Peyer's patch (tissue), 4 donors: ENCODE measurements at regions not wholly inside any gene's neighbourhood (a gene's known extent, or its start where the extent isn't known, plus 50 kb on each side); places are given as distances from the start of the nearest gene placed in this dataset.
"Not testable (repeated sequence)": the region's sequence is repeated elsewhere in the genome, so short reads cannot be mapped to it uniquely, and the experiment has no call there.

Source experiments
- DNase-seq, 3 donors: peaks; one replicate each; pipeline ENCODE4 v3.0.0-alpha.2; 2017 to 2019
- H3K27ac ChIP-seq, 4 donors: fragments of 200-600 bp; sonication (generic); one replicate each; pipeline ENCODE4 v1.5.1; 2016 to 2019
- H3K27me3 ChIP-seq, 2 donors: fragments of 200-600 bp; sonication (generic); one replicate each; pipeline ENCODE4 v1.5.1; 2019
- H3K36me3 ChIP-seq, 3 donors: fragments of 200-600 bp; sonication (generic); one replicate each; pipeline ENCODE4 v1.5.1; 2016 to 2019
- H3K4me1 ChIP-seq, 4 donors: fragments of 200-600 bp; sonication (generic); one replicate each; pipeline ENCODE4 v1.5.1; 2016 to 2019
- H3K4me3 ChIP-seq, 4 donors: fragments of 200-600 bp; sonication (generic); 1 replicate in 3 of 4; 2 replicates in 1 of 4; pipeline ENCODE4 v1.5.1; 2016 to 2019; ENCODE audit warnings: mild to moderate bottlenecking in 1 of 4
- H3K9me3 ChIP-seq, 4 donors: fragments of 200-600 bp; sonication (generic); one replicate each; pipeline ENCODE4 v1.5.1; 2016 to 2019; ENCODE audit warnings: mild to moderate bottlenecking in 1 of 4
- CTCF ChIP-seq, 6 experiments: fragments of 450-650 bp in 4 of 6; fragments of 200-600 bp in 2 of 6; sonication (generic) in 1 of 6; IDR thresholded peaks; one replicate each; pipeline ENCODE4 v1.5.1; 2017 to 2019; ENCODE audit warnings: antibody characterized with exemption in 6 of 6, mild to moderate bottlenecking in 3 of 6, moderate library complexity in 1 of 6
- POLR2A ChIP-seq, 2 donors: fragments of 450-650 bp; IDR thresholded peaks; one replicate each; pipeline ENCODE4 v1.5.1; 2017; ENCODE audit warnings: antibody characterized with exemption in 2 of 2, mild to moderate bottlenecking in 2 of 2, moderate library complexity in 2 of 2

- no peak for TF ChIP-seq POLR2A (IDR thresholded peaks at IDR 0.05)
- no peak for TF ChIP-seq CTCF (IDR thresholded peaks at IDR 0.05)
- Histone ChIP-seq H3K9me3 (no peaks in the 10 kb centered on the region), H3K27me3 (no peaks in the 10 kb centered on the region), H3K27ac (no peak overlapping the region), H3K4me1 (peaks cover 0 to 27% (median 0%) of the 10 kb centered on the region in 4 donors), H3K4me3 (no peak overlapping the region), H3K36me3 (no peaks in the 10 kb centered on the region)
- DNase-seq: peak in 1 of 3 donors; percentile 26
Observed at GRCh38 chr3:139107424-139108252, 62.9 kb upstream of the PRR23C start.

GRCh38 chr3:139108253-139108969, 63.7 kb upstream of the PRR23C start:
- peaks cover 0 to 27% (median 0%) of the 10 kb centered on the region in 4 donors for H3K4me1 ChIP-seq
- no peaks in the 10 kb centered on the region for H3K36me3 ChIP-seq
- no peaks in the 10 kb centered on the region for H3K27me3 ChIP-seq
- peak in 1 of 3 donors; percentile 34 for DNase-seq
- H3K9me3 ChIP-seq: no peaks in the 10 kb centered on the region
- H3K4me3 ChIP-seq: no peak overlapping the region
- no peak overlapping the region for H3K27ac ChIP-seq
- TF ChIP-seq POLR2A (IDR thresholded peaks at IDR 0.05) (no peak), CTCF (IDR thresholded peaks at IDR 0.05) (no peak)

- Histone ChIP-seq H3K9me3 (no peaks in the 10 kb centered on the region), H3K27me3 (no peaks in the 10 kb centered on the region), H3K27ac (no peak overlapping the region), H3K4me3 (no peak overlapping the region), H3K36me3 (no peaks in the 10 kb centered on the region), H3K4me1 (peaks cover 0 to 27% (median 0%) of the 10 kb centered on the region in 4 donors)
- no peak for DNase-seq
- no peak for TF ChIP-seq CTCF (IDR thresholded peaks at IDR 0.05)
- no peak for TF ChIP-seq POLR2A (IDR thresholded peaks at IDR 0.05)
Observed at GRCh38 chr3:139109271-139109670, 64.6 kb upstream of the PRR23C start.

- TF ChIP-seq POLR2A (IDR thresholded peaks at IDR 0.05) (no peak), CTCF (IDR thresholded peaks at IDR 0.05) (no peak)
- H3K9me3 ChIP-seq: no peaks in the 10 kb centered on the region
- H3K4me1 ChIP-seq: peaks cover 0 to 27% (median 0%) of the 10 kb centered on the region in 4 donors
- H3K27me3 ChIP-seq: no peaks in the 10 kb centered on the region
- H3K27ac ChIP-seq: no peak overlapping the region
- no peaks in the 10 kb centered on the region for H3K36me3 ChIP-seq
- H3K4me3 ChIP-seq: no peak overlapping the region
- peak in 2 of 3 donors; percentile 74 for DNase-seq
Observed at GRCh38 chr3:139110072-139110830, 65.6 kb upstream of the PRR23C start.

GRCh38 chr3:139110929-139111328, 66.2 kb upstream of the PRR23C start:
- not testable (repeated sequence) for H3K9me3 ChIP-seq, H3K27me3 ChIP-seq, H3K4me3 ChIP-seq, H3K27ac ChIP-seq, DNase-seq, H3K36me3 ChIP-seq
- peaks cover 0 to 25% (median 0%) of the 10 kb centered on the region in 4 donors for H3K4me1 ChIP-seq
